ENCODE measurements at regions not wholly inside any gene's neighbourhood (a gene's known extent, or its start where the extent isn't known, plus 50 kb on each side); places are given as distances from the start of the nearest gene placed in this dataset.

- TF ChIP-seq, protein P1, sequence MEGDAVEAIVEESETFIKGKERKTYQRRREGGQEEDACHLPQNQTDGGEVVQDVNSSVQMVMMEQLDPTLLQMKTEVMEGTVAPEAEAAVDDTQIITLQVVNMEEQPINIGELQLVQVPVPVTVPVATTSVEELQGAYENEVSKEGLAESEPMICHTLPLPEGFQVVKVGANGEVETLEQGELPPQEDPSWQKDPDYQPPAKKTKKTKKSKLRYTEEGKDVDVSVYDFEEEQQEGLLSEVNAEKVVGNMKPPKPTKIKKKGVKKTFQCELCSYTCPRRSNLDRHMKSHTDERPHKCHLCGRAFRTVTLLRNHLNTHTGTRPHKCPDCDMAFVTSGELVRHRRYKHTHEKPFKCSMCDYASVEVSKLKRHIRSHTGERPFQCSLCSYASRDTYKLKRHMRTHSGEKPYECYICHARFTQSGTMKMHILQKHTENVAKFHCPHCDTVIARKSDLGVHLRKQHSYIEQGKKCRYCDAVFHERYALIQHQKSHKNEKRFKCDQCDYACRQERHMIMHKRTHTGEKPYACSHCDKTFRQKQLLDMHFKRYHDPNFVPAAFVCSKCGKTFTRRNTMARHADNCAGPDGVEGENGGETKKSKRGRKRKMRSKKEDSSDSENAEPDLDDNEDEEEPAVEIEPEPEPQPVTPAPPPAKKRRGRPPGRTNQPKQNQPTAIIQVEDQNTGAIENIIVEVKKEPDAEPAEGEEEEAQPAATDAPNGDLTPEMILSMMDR (IDR thresholded peaks at IDR 0.05) = no peak
- no peak for TF ChIP-seq POLR2A (IDR thresholded peaks at IDR 0.05)
Observed at GRCh38 chr16:75996491-75996890, 270.2 kb upstream of the CPHXL start.
